CD4-positive, alpha-beta T cell treated with Interleukin-4 for 1 hour (primary cell): ENCODE measurements at regions not wholly inside any gene's neighbourhood (a gene's known extent, or its start where the extent isn't known, plus 50 kb on each side); places are given as distances from the start of the nearest gene placed in this dataset.

Experiments
- DNase-seq, 2 donors: peaks; one replicate each; pipeline ENCODE4 v3.0.0-alpha.2; 2020 to 2022

- DNase-seq = no peak
Measured at GRCh38 chr10:44824607-44825006, 86.5 kb upstream of the TMEM72 start.

GRCh38 chr10:44827431-44828006 is 83.6 kb upstream of the TMEM72 start:
- no peak for DNase-seq

- no peak for DNase-seq
Measured at GRCh38 chr10:44828508-44829142, 82.5 kb upstream of the TMEM72 start.

- no peak for DNase-seq
Measured at GRCh38 chr10:44829426-44829825, 81.7 kb upstream of the TMEM72 start.

- DNase-seq = no peak
Measured at GRCh38 chr10:44830022-44830421, 81.1 kb upstream of the TMEM72 start.

GRCh38 chr10:44831581-44831980 is 79.6 kb upstream of the TMEM72 start:
- no peak for DNase-seq

- no peak for DNase-seq
Measured at GRCh38 chr10:44832595-44833390, 78.3 kb upstream of the TMEM72 start.

GRCh38 chr10:44834131-44834530 is 77.0 kb upstream of the TMEM72 start:
- DNase-seq = no peak

- no peak for DNase-seq
Measured at GRCh38 chr10:44835300-44835699, 75.8 kb upstream of the TMEM72 start.

- DNase-seq = no peak
Measured at GRCh38 chr10:44843484-44843883, 67.7 kb upstream of the TMEM72 start.

- no peak for DNase-seq
Measured at GRCh38 chr10:44845361-44846175, 65.6 kb upstream of the TMEM72 start.

GRCh38 chr10:44847110-44847509 is 64.0 kb upstream of the TMEM72 start:
- DNase-seq = no peak

- DNase-seq = no peak
Measured at GRCh38 chr10:44848211-44848610, 62.9 kb upstream of the TMEM72 start.

- no peak for DNase-seq
Measured at GRCh38 chr10:44849936-44850335, 61.2 kb upstream of the TMEM72 start.

GRCh38 chr10:44850356-44850934 is 60.7 kb upstream of the TMEM72 start:
- DNase-seq = no peak

GRCh38 chr10:44851413-44851812 is 59.7 kb upstream of the TMEM72 start:
- DNase-seq = no peak

- no peak for DNase-seq
Measured at GRCh38 chr10:44851881-44852280, 59.3 kb upstream of the TMEM72 start.

- DNase-seq = no peak
Measured at GRCh38 chr10:44853148-44853734, 57.9 kb upstream of the TMEM72 start.

GRCh38 chr10:44853796-44854195 is 57.3 kb upstream of the TMEM72 start:
- no peak for DNase-seq

GRCh38 chr10:44854693-44855350 is 56.3 kb upstream of the TMEM72 start:
- DNase-seq = no peak

GRCh38 chr10:44856696-44857095 is 54.4 kb upstream of the TMEM72 start:
- no peak for DNase-seq
